K562 (cell line): ENCODE measurements at regions not wholly inside any gene's neighbourhood (a gene's known extent, or its start where the extent isn't known, plus 50 kb on each side); places are given as distances from the start of the nearest gene placed in this dataset.

Experiments
- CHCHD3 ChIP-seq: fragments of 250-450 bp; sonication (Bioruptor Pico); IDR thresholded peaks from 2 replicates; pipeline ENCODE4 v2.1.2; 2022; ENCODE audit warnings: mild to moderate bottlenecking
- EZH2 ChIP-seq: IDR thresholded peaks from 2 replicates; pipeline ENCODE4 v1.6.1; 2012; ENCODE audit warnings: low read depth, mild to moderate bottlenecking, inconsistent platforms, low read length, borderline replicate concordance
- GABPB1 ChIP-seq: sonication (generic); formaldehyde crosslinking; IDR thresholded peaks from 2 replicates; pipeline ENCODE4 v1.8.0; 2022; ENCODE audit warnings: mild to moderate bottlenecking, missing genetic modification reagents
- MAFG ChIP-seq: fragments of 450-650 bp; conservative IDR thresholded peaks from 2 replicates; pipeline ENCODE4 v1.6.1; 2016; ENCODE audit warnings: missing genetic modification characterization, missing compliant biosample characterization
- MAFK ChIP-seq: IDR thresholded peaks from 2 replicates; pipeline ENCODE4 v1.6.1; 2011; ENCODE audit warnings: low read length, improper control_type of control experiment
- PHB ChIP-seq: fragments of 250-450 bp; sonication (Bioruptor Pico); IDR thresholded peaks from 2 replicates; pipeline ENCODE4 v1.5.0; 2021
- PRMT5 ChIP-seq: sonication (generic); formaldehyde crosslinking; IDR thresholded peaks from 2 replicates; pipeline ENCODE4 v1.5.0; 2020; ENCODE audit warnings: missing genetic modification reagents
- RBFOX2 ChIP-seq: fragments of 200-400 bp; formaldehyde crosslinking; IDR thresholded peaks from 2 replicates; pipeline ENCODE4 v1.6.1; 2017; ENCODE audit warnings: low read depth, mild to moderate bottlenecking, low read length, moderate library complexity
- RCOR1 ChIP-seq, 2 experiments: IDR thresholded peaks; 2 replicates each; pipeline ENCODE4 v1.6.1; 2012; ENCODE audit warnings: low read depth in 2 of 2, low read length in 2 of 2, borderline replicate concordance in 1 of 2, improper control_type of control experiment in 1 of 2
- SMAD3 ChIP-seq: fragments of 450-650 bp; formaldehyde crosslinking; conservative IDR thresholded peaks from 2 replicates; pipeline ENCODE4 v1.4.0; 2020; ENCODE audit warnings: mild to moderate bottlenecking
- SP2 ChIP-seq: IDR thresholded peaks from 2 replicates; pipeline ENCODE4 v1.6.1; 2011; ENCODE audit warnings: mild to moderate bottlenecking, low read depth, low read length, moderate library complexity; ENCODE audit not compliant: poor library complexity, severe bottlenecking; ENCODE audit errors: extremely low read depth
- SPI1 ChIP-seq: IDR thresholded peaks from 2 replicates; pipeline ENCODE4 v1.6.1; 2011; ENCODE audit warnings: low read depth, low read length, control low read depth, borderline replicate concordance
- TF ChIP-seq, protein P1 (sequence below), 3 experiments: IDR thresholded peaks in 2 of 3; conservative IDR thresholded peaks in 1 of 3; 2 replicates each; pipeline ENCODE4 v1.5.1; 2011 to 2012; ENCODE audit warnings: low read length in 3 of 3, mild to moderate bottlenecking in 3 of 3, control low read depth in 2 of 3, improper control_type of control experiment in 1 of 3, inconsistent platforms in 1 of 3, low read depth in 1 of 3, mixed read lengths in 1 of 3, moderate library complexity in 1 of 3; ENCODE audit not compliant: insufficient read depth in 2 of 3

DNA sequence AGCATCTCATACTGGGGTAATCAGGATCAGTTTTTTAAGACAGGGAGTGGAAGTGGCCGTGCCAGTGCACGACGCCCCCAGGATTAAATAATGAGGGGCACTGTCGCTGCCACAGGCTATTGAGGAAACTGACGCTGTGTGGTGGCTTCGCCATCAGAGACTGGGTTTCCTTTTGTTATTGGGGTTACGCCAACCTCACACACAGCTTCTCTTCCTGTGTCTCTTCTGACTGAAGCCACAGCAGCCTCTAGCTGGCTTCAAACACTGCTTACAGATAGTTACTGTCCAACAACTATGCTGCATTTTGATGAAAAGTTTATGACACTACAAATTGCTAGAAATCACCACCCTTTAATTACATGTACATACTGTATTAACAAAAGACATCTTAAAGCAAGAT lies 521.9 kb upstream of the SALL3 start:
- TF ChIP-seq, protein P1, sequence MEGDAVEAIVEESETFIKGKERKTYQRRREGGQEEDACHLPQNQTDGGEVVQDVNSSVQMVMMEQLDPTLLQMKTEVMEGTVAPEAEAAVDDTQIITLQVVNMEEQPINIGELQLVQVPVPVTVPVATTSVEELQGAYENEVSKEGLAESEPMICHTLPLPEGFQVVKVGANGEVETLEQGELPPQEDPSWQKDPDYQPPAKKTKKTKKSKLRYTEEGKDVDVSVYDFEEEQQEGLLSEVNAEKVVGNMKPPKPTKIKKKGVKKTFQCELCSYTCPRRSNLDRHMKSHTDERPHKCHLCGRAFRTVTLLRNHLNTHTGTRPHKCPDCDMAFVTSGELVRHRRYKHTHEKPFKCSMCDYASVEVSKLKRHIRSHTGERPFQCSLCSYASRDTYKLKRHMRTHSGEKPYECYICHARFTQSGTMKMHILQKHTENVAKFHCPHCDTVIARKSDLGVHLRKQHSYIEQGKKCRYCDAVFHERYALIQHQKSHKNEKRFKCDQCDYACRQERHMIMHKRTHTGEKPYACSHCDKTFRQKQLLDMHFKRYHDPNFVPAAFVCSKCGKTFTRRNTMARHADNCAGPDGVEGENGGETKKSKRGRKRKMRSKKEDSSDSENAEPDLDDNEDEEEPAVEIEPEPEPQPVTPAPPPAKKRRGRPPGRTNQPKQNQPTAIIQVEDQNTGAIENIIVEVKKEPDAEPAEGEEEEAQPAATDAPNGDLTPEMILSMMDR (IDR thresholded peaks at IDR 0.05 in 2 of 3, conservative IDR thresholded peaks at IDR 0.05 in 1 of 3; ENCODE audit: insufficient read depth in 2 of 3, low read depth in 1 of 3, low read length in 3 of 3), result no peak
- no peak for TF ChIP-seq SPI1
- no peak for TF ChIP-seq SP2
- TF ChIP-seq EZH2, result no peak
- TF ChIP-seq PHB (CRISPR knock-in tag), result no peak
- no peak for TF ChIP-seq SMAD3
- no peak for TF ChIP-seq CHCHD3
- TF ChIP-seq MAFK, result no peak
- TF ChIP-seq MAFG, result no peak
- no peak for TF ChIP-seq GABPB1
- TF ChIP-seq RCOR1 (IDR thresholded peaks at IDR 0.05; ENCODE audit: borderline replicate concordance in 1 of 2, low read depth in 2 of 2, low read length in 2 of 2), result no peak
- no peak for TF ChIP-seq PRMT5 (CRISPR knock-in tag)
- no peak for TF ChIP-seq RBFOX2
